Kidney epithelial cell (primary cell): ENCODE measurements at regions not wholly inside any gene's neighbourhood (a gene's known extent, or its start where the extent isn't known, plus 50 kb on each side); places are given as distances from the start of the nearest gene placed in this dataset.

Source experiments
- DNase-seq: peaks from one replicate; pipeline ENCODE4 v3.0.0-alpha.2; 2010; ENCODE audit warnings: low read depth
- H3K27me3 ChIP-seq: 2 replicates; pipeline ENCODE4 v1.6.0; 2011; ENCODE audit warnings: low read length; ENCODE audit not compliant: control insufficient read depth, insufficient read depth
- H3K36me3 ChIP-seq: 2 replicates; pipeline ENCODE4 v1.5.1; 2011; ENCODE audit warnings: low read length; ENCODE audit not compliant: control insufficient read depth, insufficient read depth
- H3K4me3 ChIP-seq: 2 replicates; pipeline ENCODE4 v1.5.1; 2011; ENCODE audit warnings: low read depth, mild to moderate bottlenecking, control low read depth, low read length
- CTCF ChIP-seq: IDR thresholded peaks from 2 replicates; pipeline ENCODE4 v1.5.1; 2011; ENCODE audit warnings: mild to moderate bottlenecking, moderate library complexity, low read length, control low read depth, inconsistent platforms; ENCODE audit not compliant: insufficient read depth, poor library complexity, severe bottlenecking

GRCh38 chr11:134719397-134719796 lies 307.4 kb upstream of the B3GAT1 start:
- Histone ChIP-seq H3K36me3 (no peaks in the 10 kb centered on the region), H3K4me3 (no peak overlapping the region), H3K27me3 (no peaks in the 10 kb centered on the region)
- TF ChIP-seq CTCF: no peak
- no peak for DNase-seq

- Histone ChIP-seq H3K36me3 (no peaks in the 10 kb centered on the region), H3K4me3 (no peak overlapping the region)
- DNase-seq: no peak
These were observed 304.5 kb upstream of the B3GAT1 start for GRCh38 chr11:134716582-134716981.

GRCh38 chr11:134714021-134714656 lies 302.1 kb upstream of the B3GAT1 start:
- Histone ChIP-seq H3K4me3 (no peak overlapping the region), H3K36me3 (no peaks in the 10 kb centered on the region), H3K27me3 (no peaks in the 10 kb centered on the region)
- TF ChIP-seq CTCF: no peak
- DNase-seq: no peak

More at GRCh38 chr11:134716582-134716981, 304.5 kb upstream of the B3GAT1 start:
- H3K27me3 ChIP-seq: no peaks in the 10 kb centered on the region
- no peak for TF ChIP-seq CTCF

GRCh38 chr11:134712228-134713145 lies 300.4 kb upstream of the B3GAT1 start:
- DNase-seq: no peak
- Histone ChIP-seq H3K36me3 (no peaks in the 10 kb centered on the region), H3K4me3 (no peak overlapping the region), H3K27me3 (no peaks in the 10 kb centered on the region)
- TF ChIP-seq CTCF: no peak

- no peak overlapping the region for H3K4me3 ChIP-seq
- DNase-seq: no peak
- no peak for TF ChIP-seq CTCF
- H3K27me3 ChIP-seq: no peaks in the 10 kb centered on the region
- no peaks in the 10 kb centered on the region for H3K36me3 ChIP-seq
These were observed 299.5 kb upstream of the B3GAT1 start for GRCh38 chr11:134711588-134711987.
